ENCODE measurements at regions not wholly inside any gene's neighbourhood (a gene's known extent, or its start where the extent isn't known, plus 50 kb on each side); places are given as distances from the start of the nearest gene placed in this dataset.

DNA sequence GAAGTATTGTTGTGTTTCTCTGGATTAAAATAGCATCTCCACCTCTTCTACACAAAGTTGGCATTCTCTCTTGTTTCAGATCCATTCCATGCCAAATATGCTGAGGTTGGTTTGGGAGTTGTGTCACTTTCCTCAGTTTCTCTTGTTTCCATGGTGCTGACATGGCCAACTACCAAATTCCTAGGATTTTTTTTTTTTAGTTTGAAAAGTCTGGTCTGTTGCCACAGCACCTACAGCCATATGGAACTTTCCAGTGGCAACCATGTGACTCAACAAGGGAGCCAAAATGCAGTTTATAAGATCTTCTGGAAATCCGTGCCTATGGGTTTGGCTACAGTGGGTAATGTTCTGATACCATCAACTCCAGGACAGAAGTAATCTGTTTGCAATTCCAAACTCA is 96.0 kb upstream of the CLSTN2 start:
- no peak for TF ChIP-seq CTCF (IDR thresholded peaks at IDR 0.05)
- peaks cover 7% of the 10 kb centered on the region for H3K9me3 Mint-ChIP-seq (ENCODE audit: low read depth)
- H3K36me3 Mint-ChIP-seq (ENCODE audit: low read depth), result peaks cover 4% of the 10 kb centered on the region
- DNase-seq (ENCODE audit: low spot score), result no peak
- H3K4me3 Mint-ChIP-seq (ENCODE audit: unreplicated experiment), result no peak overlapping the region
- no peak overlapping the region for H3K27ac Mint-ChIP-seq (ENCODE audit: unreplicated experiment)
- H3K27me3 Mint-ChIP-seq (ENCODE audit: low read depth), result peaks cover 10% of the 10 kb centered on the region
- H3K4me1 Mint-ChIP-seq (ENCODE audit: low read depth), result no peaks in the 10 kb centered on the region

DNA sequence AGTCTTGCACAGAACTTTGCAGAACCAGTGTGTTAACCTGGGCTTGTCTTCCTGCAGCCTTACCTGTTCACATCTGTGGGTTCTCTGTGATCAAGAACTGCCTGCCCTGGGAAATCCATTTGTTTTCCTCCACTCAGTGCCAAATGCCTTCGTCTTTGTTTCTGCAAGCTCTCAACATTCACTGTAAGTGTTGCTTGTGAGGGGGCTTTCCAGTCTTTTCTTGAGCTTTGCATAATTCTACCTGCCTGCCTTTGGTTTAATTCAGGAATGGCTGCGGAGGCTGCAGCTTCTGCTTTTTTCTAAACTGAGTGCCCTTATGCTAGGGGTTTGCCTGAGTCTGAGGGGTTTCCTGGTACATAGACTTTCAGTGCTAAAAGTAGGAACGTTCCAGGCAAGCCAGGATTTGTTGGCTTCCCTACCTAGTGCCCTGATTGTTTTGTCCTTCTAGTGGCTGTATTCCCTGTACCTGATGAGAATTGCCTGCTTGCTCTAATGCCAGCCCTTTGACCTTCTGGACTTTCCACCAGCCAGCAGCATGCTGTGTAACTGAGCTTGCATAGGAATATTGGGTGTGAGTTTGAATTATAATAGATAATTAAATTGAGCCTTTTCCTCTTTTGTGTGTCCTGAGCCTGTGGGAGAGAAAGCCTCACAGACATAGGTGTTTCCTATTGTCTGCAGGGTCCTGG is 96.6 kb upstream of the CLSTN2 start:
- Mint-ChIP-seq H3K4me1 (ENCODE audit: low read depth) (no peaks in the 10 kb centered on the region), H3K27ac (ENCODE audit: unreplicated experiment) (no peak overlapping the region), H3K36me3 (ENCODE audit: low read depth) (peaks cover 2% of the 10 kb centered on the region), H3K27me3 (ENCODE audit: low read depth) (peaks cover 8% of the 10 kb centered on the region), H3K4me3 (ENCODE audit: unreplicated experiment) (no peak overlapping the region), H3K9me3 (ENCODE audit: low read depth) (peaks cover 4% of the 10 kb centered on the region)
- TF ChIP-seq CTCF (IDR thresholded peaks at IDR 0.05), result no peak
- no peak for DNase-seq (ENCODE audit: low spot score)

DNA sequence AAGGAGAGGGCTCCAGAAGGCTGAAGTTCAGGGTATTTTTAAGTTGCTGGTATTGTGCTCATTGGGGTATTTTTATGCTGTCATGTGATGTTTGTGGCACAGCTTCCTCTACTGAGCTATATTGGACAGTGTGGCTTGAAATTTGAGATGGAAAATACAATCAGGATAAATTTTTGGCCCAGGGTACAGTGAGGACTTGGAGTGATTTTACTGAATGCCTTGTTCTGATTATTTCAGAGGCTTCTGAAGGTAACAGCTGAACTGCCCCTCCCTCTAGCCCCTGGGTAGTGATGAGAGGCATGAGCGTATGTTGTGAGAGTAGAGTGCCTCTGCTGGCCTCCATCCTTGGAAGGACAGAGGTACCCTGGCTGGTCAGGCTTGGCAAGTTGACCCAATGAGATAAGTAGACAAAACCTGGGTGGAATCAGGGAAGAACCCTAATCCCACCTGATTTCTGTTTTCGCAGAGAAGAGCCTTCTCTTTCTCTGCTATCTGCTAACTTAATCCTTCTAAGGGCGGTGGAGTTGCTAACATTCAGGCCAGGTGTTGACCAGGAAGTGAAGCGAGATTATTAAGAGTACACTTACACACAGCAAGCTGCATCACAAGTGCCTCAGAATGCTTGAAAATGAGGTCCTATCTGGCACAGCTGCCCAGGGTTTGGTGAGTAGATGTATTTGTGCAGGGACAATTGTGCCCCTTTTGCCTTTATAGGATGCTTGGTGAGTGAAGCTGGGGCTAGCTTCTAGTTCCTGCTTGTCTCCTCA is 98.1 kb upstream of the CLSTN2 start:
- TF ChIP-seq CTCF (IDR thresholded peaks at IDR 0.05), result no peak
- DNase-seq (ENCODE audit: low spot score), result no peak
- Mint-ChIP-seq H3K4me3 (ENCODE audit: unreplicated experiment) (no peak overlapping the region), H3K27ac (ENCODE audit: unreplicated experiment) (no peak overlapping the region), H3K4me1 (ENCODE audit: low read depth) (no peaks in the 10 kb centered on the region), H3K36me3 (ENCODE audit: low read depth) (peaks cover 3% of the 10 kb centered on the region), H3K9me3 (ENCODE audit: low read depth) (no peaks in the 10 kb centered on the region), H3K27me3 (ENCODE audit: low read depth) (peaks cover 16% of the 10 kb centered on the region)

DNA sequence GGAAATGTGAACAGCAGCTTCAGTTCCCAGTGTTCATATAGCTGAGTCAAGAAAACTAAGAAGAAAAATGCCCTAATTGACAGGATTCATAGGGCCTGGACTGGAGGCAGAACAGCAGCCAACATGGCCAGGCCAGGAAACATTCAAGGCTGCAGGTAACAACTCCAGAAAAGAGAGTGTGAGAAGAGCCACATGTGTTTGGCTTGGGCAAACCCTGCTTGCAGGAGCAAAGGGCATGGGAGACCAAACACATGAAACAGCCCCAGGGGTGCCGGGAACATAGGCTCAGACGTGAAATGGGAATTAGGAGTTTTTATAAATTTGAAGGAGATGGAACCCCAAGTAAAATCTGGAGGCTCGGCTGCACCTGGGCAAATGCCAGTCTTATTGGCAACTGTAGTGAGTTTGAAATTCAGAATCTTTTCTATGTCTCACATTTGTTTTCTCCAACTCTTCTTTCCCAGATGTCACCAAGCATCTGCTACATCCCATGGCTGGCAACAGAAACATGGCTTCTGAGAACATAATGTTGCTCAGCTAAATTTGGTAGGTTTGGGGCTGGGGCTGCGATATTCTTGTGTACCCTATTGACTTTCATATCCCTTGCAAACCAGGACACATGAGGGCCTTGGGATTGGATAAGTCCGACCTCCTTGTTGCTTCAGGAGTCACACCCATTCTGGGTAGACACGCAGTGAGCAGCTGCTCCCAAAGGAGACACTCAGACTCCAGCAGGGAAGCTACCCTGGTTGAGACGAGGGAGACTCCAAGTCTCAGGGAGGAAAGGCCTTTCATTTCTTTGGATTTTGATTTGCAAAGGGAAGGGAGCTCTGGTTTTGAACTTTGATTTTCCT is 98.9 kb upstream of the CLSTN2 start:
- no peak overlapping the region for H3K27ac Mint-ChIP-seq (ENCODE audit: unreplicated experiment)
- H3K36me3 Mint-ChIP-seq (ENCODE audit: low read depth), result peaks cover 3% of the 10 kb centered on the region
- H3K4me3 Mint-ChIP-seq (ENCODE audit: unreplicated experiment), result no peak overlapping the region
- H3K4me1 Mint-ChIP-seq (ENCODE audit: low read depth), result no peaks in the 10 kb centered on the region
- H3K27me3 Mint-ChIP-seq (ENCODE audit: low read depth), result peaks cover 16% of the 10 kb centered on the region
- DNase-seq (ENCODE audit: low spot score), result no peak
- H3K9me3 Mint-ChIP-seq (ENCODE audit: low read depth), result no peaks in the 10 kb centered on the region
- TF ChIP-seq CTCF (IDR thresholded peaks at IDR 0.05), result no peak

DNA sequence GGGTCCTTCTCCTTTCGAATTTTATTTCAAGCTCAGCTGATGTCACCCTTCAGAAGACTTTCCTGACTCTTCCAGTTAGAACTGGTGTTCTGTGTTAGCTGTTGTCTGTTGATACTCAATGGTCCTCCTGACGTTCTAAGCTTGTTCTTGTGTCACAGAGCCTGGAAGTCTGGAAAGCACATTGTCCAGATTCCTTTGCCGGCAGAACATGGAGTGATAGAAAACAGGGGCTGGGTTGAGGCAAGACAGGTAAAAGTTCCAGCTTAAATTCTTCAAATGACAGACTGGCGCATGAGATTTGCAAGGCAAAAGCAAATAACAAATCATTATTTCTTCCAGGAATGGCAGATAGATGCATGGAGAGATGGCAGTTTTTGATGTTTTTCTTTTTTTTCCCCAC is 102.0 kb upstream of the CLSTN2 start:
- no peak for DNase-seq (ENCODE audit: low spot score)
- Mint-ChIP-seq H3K36me3 (ENCODE audit: low read depth) (peaks cover 3% of the 10 kb centered on the region), H3K9me3 (ENCODE audit: low read depth) (no peaks in the 10 kb centered on the region), H3K4me1 (ENCODE audit: low read depth) (peaks cover 4% of the 10 kb centered on the region), H3K27ac (ENCODE audit: unreplicated experiment) (no peak overlapping the region), H3K27me3 (ENCODE audit: low read depth) (peaks cover 18% of the 10 kb centered on the region), H3K4me3 (ENCODE audit: unreplicated experiment) (no peak overlapping the region)
- no peak for TF ChIP-seq CTCF (IDR thresholded peaks at IDR 0.05)
